T-cell (primary cell): ENCODE measurements at regions not wholly inside any gene's neighbourhood (a gene's known extent, or its start where the extent isn't known, plus 50 kb on each side); places are given as distances from the start of the nearest gene placed in this dataset.

Source experiments
- ATAC-seq, 4 experiments: fragments of 200-7000 bp in 3 of 4; fragments of 150-1000 bp in 1 of 4; cut with Tn5 transposase; replicated peaks in 1 of 4; 1 replicate in 3 of 4; 2 replicates in 1 of 4; pipeline ENCODE4 v1.10.0; 2021; ENCODE audit warnings: moderate library complexity in 3 of 4, mild to moderate bottlenecking in 2 of 4, moderate number of reproducible peaks in 1 of 4
- CTCF ChIA-PET, 2 donors: fragments of 300-600 bp; sonication (Branson Sonifier 250); formaldehyde crosslinking; loops; one replicate each; lab custom pipeline; 2022; ENCODE audit warnings: antibody characterized with exemption in 2 of 2; lab: Charles Lee
- POLR2A ChIA-PET, 2 donors: fragments of 300-600 bp; sonication (Branson Sonifier 250); formaldehyde crosslinking; loops; one replicate each; lab custom pipeline; 2022; ENCODE audit warnings: antibody characterized with exemption in 2 of 2; lab: Charles Lee
- DNase-seq, 35 experiments: peaks; one replicate each; pipeline versions ENCODE4 v3.0.0 to v3.0.0-alpha.2; 2013 to 2023
- H3K27ac ChIP-seq: one replicate; pipeline ENCODE4 v1.5.1; 2013; ENCODE audit warnings: low read length
- H3K27me3 ChIP-seq, 2 experiments: replicated peaks in 1 of 2; 1 replicate in 1 of 2; 2 replicates in 1 of 2; pipeline versions ENCODE4 v1.6.1 to v1.7.0; 2013; ENCODE audit warnings: low read length in 1 of 2, mixed read lengths in 1 of 2; ENCODE audit not compliant: control insufficient read depth in 2 of 2, insufficient read depth in 2 of 2; ENCODE audit errors: extremely low read depth in 1 of 2
- H3K36me3 ChIP-seq, 2 donors: 1 replicate in 1 of 2; 2 replicates in 1 of 2; pipeline versions ENCODE4 v1.6.1 to v1.7.0; 2013; ENCODE audit warnings: low read length in 1 of 2; ENCODE audit not compliant: control insufficient read depth in 2 of 2, insufficient read depth in 1 of 2; ENCODE audit errors: extremely low read depth in 1 of 2
- H3K4me1 ChIP-seq, 2 experiments: 1 replicate in 1 of 2; 2 replicates in 1 of 2; pipeline versions ENCODE4 v1.6.1 to v1.7.0; 2013; ENCODE audit warnings: low read length in 2 of 2, mixed read lengths in 1 of 2; ENCODE audit not compliant: insufficient read depth in 2 of 2, control insufficient read depth in 1 of 2; ENCODE audit errors: extremely low read depth in 1 of 2
- H3K4me3 ChIP-seq, 2 donors: 1 replicate in 1 of 2; 2 replicates in 1 of 2; pipeline versions ENCODE4 v1.5.1 to v1.7.0; 2013; ENCODE audit warnings: mild to moderate bottlenecking in 2 of 2, low read length in 1 of 2, moderate library complexity in 1 of 2; ENCODE audit not compliant: control insufficient read depth in 1 of 2; ENCODE audit errors: extremely low read depth in 1 of 2
- H3K9me3 ChIP-seq: 2 replicates; pipeline ENCODE4 v1.7.0; 2013
- H3K27ac Mint-ChIP-seq, 2 donors: one replicate each; pipeline ENCODE4 v1.8.0; 2020 to 2021; ENCODE audit warnings: mild to moderate bottlenecking in 2 of 2, mixed read lengths in 2 of 2
- H3K27me3 Mint-ChIP-seq, 2 donors: one replicate each; pipeline ENCODE4 v1.8.0; 2021 to 2022; ENCODE audit warnings: mixed read lengths in 2 of 2
- H3K36me3 Mint-ChIP-seq: one replicate; pipeline ENCODE4 v1.8.0; 2021; ENCODE audit warnings: mixed read lengths
- H3K4me1 Mint-ChIP-seq, 3 donors: one replicate each; pipeline ENCODE4 v1.8.0; 2020 to 2022; ENCODE audit warnings: mixed read lengths in 3 of 3, mild to moderate bottlenecking in 1 of 3
- H3K4me3 Mint-ChIP-seq, 3 donors: one replicate each; pipeline ENCODE4 v1.8.0; 2020 to 2022; ENCODE audit warnings: mild to moderate bottlenecking in 3 of 3, mixed read lengths in 3 of 3, moderate library complexity in 3 of 3
- H3K9me3 Mint-ChIP-seq, 3 donors: one replicate each; pipeline ENCODE4 v1.8.0; 2020 to 2022; ENCODE audit warnings: mixed read lengths in 3 of 3
- WGBS: methylation state at CpG from one replicate; pipeline ENCODE4 v1.1.5; 2013; ENCODE audit warnings: missing lambda C conversion rate; ENCODE audit not compliant: insufficient coverage; 5-methylcytosine and 5-hydroxymethylcytosine counted together

- Histone ChIP-seq H3K36me3 (no peaks in the 10 kb centered on the region), H3K4me3 (no peak overlapping the region), H3K4me1 (peaks cover 24 to 46% of the 10 kb centered on the region in 2 experiments), H3K27me3 (no peaks in the 10 kb centered on the region), H3K9me3 (no peaks in the 10 kb centered on the region), H3K27ac (no peak overlapping the region)
- 83% methylated on average over 9 of the region's 12 CpGs for whole genome bisulfite sequencing
- H3K27me3 Mint-ChIP-seq: no peaks in the 10 kb centered on the region
- peaks cover 57 to 67% (median 57%) of the 10 kb centered on the region in 3 donors for H3K4me1 Mint-ChIP-seq
- H3K36me3 Mint-ChIP-seq: no peaks in the 10 kb centered on the region
- DNase-seq: no peak
- peak overlapping the region in 1 of 2 donors; percentile 97 for H3K27ac Mint-ChIP-seq
- no peak overlapping the region for H3K4me3 Mint-ChIP-seq
- ATAC-seq: no peak
- H3K9me3 Mint-ChIP-seq: no peaks in the 10 kb centered on the region
- ChIA-PET POLR2A (interaction anchor here (0.5 to 1.0 kb wide), 2 partner anchors 109 to 377 kb away, joined by 4 to 5 read pairs; no protein-coding TSS in a partner anchor), CTCF (interaction anchor here (0.5 to 0.6 kb wide), 2 partner anchors 110 to 875 kb away, joined by 5 to 9 read pairs; no protein-coding TSS in a partner anchor)
These were observed 111.7 kb upstream of the IRF2BP2 start for GRCh38 chr1:234721476-234722269.

- Mint-ChIP-seq H3K4me3 (no peak overlapping the region), H3K27me3 (no peaks in the 10 kb centered on the region), H3K9me3 (no peaks in the 10 kb centered on the region), H3K36me3 (no peaks in the 10 kb centered on the region), H3K27ac (peak overlapping the region in 1 of 2 donors; percentile 40), H3K4me1 (peaks cover 49 to 59% (median 49%) of the 10 kb centered on the region in 3 donors)
- DNase-seq (no peak), ATAC-seq (no peak)
- peaks cover 22 to 38% of the 10 kb centered on the region in 2 experiments for H3K4me1 ChIP-seq
- no peaks in the 10 kb centered on the region for H3K27me3 ChIP-seq
- POLR2A ChIA-PET: no interaction called here
- H3K9me3 ChIP-seq: no peaks in the 10 kb centered on the region
- CTCF ChIA-PET: no interaction called here
- no peak overlapping the region for H3K4me3 ChIP-seq
- WGBS: 90% methylated on average over 8 of the region's 15 CpGs
- H3K36me3 ChIP-seq: no peaks in the 10 kb centered on the region
- no peak overlapping the region for H3K27ac ChIP-seq
These were observed 110.9 kb upstream of the IRF2BP2 start for GRCh38 chr1:234720709-234721441.

- DNase-seq (no peak), ATAC-seq (no peak)
- no peak overlapping the region for H3K4me3 ChIP-seq
- Mint-ChIP-seq H3K4me3 (no peak overlapping the region), H3K4me1 (peaks cover 37 to 47% (median 37%) of the 10 kb centered on the region in 3 donors), H3K36me3 (no peaks in the 10 kb centered on the region), H3K27ac (no peak overlapping the region), H3K9me3 (no peaks in the 10 kb centered on the region), H3K27me3 (no peaks in the 10 kb centered on the region)
- peaks cover 10 to 26% of the 10 kb centered on the region in 2 experiments for H3K4me1 ChIP-seq
- H3K27me3 ChIP-seq: no peaks in the 10 kb centered on the region
- H3K36me3 ChIP-seq: no peaks in the 10 kb centered on the region
- POLR2A ChIA-PET: interaction anchor here in 1 of 2 donors (0.5 to 0.6 kb wide), 2 partner anchors 117 to 119 kb away, joined by 3 read pairs; no protein-coding TSS in a partner anchor
- CTCF ChIA-PET: no interaction called here
- H3K9me3 ChIP-seq: no peaks in the 10 kb centered on the region
- no peak overlapping the region for H3K27ac ChIP-seq
- WGBS: 95% methylated on average over 4 of the region's 8 CpGs
These were observed 109.7 kb upstream of the IRF2BP2 start for GRCh38 chr1:234719454-234720251.

GRCh38 chr1:234718496-234719453 is 108.8 kb upstream of the IRF2BP2 start:
- ChIA-PET CTCF (interaction anchor here in 1 of 2 donors (0.6 kb wide), 1 partner anchor 938 kb away, joined by 8 read pairs; no protein-coding TSS in a partner anchor), POLR2A (no interaction called here)
- no peaks in the 10 kb centered on the region for H3K36me3 ChIP-seq
- H3K36me3 Mint-ChIP-seq: no peaks in the 10 kb centered on the region
- 0% methylated on average over 1 of the region's 10 CpGs for WGBS
- no peaks in the 10 kb centered on the region for H3K9me3 Mint-ChIP-seq
- peaks cover 28 to 38% (median 28%) of the 10 kb centered on the region in 3 donors for H3K4me1 Mint-ChIP-seq
- H3K27me3 Mint-ChIP-seq: no peaks in the 10 kb centered on the region
- H3K27me3 ChIP-seq: no peaks in the 10 kb centered on the region
- H3K4me3 ChIP-seq: no peak overlapping the region
- no peak overlapping the region for H3K27ac ChIP-seq
- H3K27ac Mint-ChIP-seq: peak overlapping the region in 1 of 2 donors; percentile 8
- ATAC-seq (no peak), DNase-seq (no peak)
- no peaks in the 10 kb centered on the region for H3K9me3 ChIP-seq
- H3K4me1 ChIP-seq: peaks cover 7 to 17% of the 10 kb centered on the region in 2 experiments
- H3K4me3 Mint-ChIP-seq: no peak overlapping the region

- POLR2A ChIA-PET: no interaction called here
- H3K4me3 Mint-ChIP-seq: no peak overlapping the region
- no peaks in the 10 kb centered on the region for H3K9me3 ChIP-seq
- H3K36me3 Mint-ChIP-seq: no peaks in the 10 kb centered on the region
- 86% methylated on average over 11 of the region's 15 CpGs for WGBS
- H3K9me3 Mint-ChIP-seq: no peaks in the 10 kb centered on the region
- no peak overlapping the region for H3K4me3 ChIP-seq
- no peak for DNase-seq
- no peak overlapping the region for H3K27ac Mint-ChIP-seq
- no peak overlapping the region for H3K27ac ChIP-seq
- no peaks in the 10 kb centered on the region for H3K4me1 ChIP-seq
- no peak for ATAC-seq
- H3K4me1 Mint-ChIP-seq: peaks cover 9 to 25% (median 10%) of the 10 kb centered on the region in 3 donors
- CTCF ChIA-PET: no interaction called here
- H3K36me3 ChIP-seq: no peaks in the 10 kb centered on the region
- H3K27me3 ChIP-seq: no peaks in the 10 kb centered on the region
- no peaks in the 10 kb centered on the region for H3K27me3 Mint-ChIP-seq
These were observed 107.0 kb upstream of the IRF2BP2 start for GRCh38 chr1:234716908-234717375.
